NCI-H82 treated with DMSO at 0.1 percent for 48 hours (cell line): ENCODE measurements at regions not wholly inside any gene's neighbourhood (a gene's known extent, or its start where the extent isn't known, plus 50 kb on each side); places are given as distances from the start of the nearest gene placed in this dataset.

Source experiments
- DNase-seq: peaks from one replicate; lab custom pipeline; 2025; ENCODE audit not compliant: unreplicated experiment; lab: John Stamatoyannopoulos, UW

DNA sequence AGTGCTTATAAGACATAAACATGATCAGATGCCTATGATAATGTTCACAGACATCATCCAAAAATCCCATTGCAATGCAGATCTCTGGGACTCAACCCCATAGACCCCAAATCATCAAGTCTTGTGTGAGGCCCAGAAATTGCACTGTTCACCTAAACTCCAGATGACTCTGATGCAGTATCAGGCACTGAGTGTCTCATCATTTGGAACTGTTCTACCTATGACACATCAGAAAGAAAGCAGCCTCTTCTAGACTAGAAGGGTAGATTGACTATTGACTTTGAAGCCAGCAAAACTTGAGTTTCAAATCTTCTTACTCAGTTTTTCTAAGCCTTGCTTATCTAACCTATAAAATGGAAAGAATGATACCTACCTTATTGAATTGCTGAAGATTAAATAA is 58.7 kb upstream of the PAPPA start:
- DNase-seq: no peak

DNA sequence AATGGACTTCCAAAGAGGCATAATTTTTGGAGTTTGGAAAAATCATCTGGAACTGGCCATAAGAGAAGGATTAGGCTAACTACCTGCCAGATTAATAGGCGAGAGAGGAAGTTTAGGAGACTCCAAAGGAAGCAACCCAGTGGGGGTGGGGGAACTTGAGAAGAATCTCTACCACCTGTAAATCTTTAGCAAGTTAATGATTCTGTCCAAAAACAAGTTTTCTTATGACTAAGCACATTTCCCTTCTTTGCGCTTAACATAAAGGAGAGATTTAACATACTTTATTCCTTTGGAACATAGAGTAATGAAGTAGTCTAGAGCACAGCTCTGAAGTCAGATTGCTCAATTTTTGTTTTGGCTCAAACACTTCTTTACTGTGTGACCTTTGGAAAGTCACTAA is 58.2 kb upstream of the PAPPA start:
- DNase-seq: no peak

DNA sequence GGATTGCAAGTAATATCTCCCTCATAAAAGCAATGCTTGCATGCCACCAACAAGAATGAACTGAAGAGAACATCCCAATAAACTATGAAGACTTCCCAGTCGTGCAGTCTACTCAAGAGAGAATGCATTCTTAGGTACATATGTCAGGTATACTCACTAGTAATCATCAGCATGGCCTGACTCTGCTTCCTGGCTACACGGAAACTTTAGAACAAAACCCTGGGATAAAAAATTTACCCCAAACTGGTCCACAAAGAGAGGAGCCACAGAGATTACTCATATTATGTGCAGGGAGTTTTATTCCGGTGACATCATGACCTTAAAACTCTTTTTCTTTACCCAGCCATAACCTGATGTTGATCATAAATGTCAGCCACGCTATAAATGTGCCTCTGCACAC is 57.5 kb upstream of the PAPPA start:
- DNase-seq: no peak

DNA sequence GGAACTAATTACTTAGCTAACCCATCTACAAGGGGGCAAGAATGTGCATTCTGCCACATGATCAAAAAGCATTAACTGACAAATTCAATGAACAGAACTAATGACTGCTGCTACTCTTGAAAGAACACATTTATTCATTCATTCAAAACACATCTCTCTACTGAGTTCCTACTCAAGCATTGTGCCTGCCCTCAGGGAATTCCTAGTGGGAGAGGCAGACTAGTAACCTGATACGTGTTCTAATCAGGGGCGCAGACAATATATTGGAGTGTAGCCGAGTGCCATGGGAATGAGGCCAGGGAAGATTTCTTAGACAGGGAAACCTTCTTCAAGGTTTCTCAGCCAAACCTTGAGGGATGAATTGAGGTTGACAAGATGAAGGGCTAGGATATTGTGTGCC is 56.7 kb upstream of the PAPPA start:
- DNase-seq: no peak

DNA sequence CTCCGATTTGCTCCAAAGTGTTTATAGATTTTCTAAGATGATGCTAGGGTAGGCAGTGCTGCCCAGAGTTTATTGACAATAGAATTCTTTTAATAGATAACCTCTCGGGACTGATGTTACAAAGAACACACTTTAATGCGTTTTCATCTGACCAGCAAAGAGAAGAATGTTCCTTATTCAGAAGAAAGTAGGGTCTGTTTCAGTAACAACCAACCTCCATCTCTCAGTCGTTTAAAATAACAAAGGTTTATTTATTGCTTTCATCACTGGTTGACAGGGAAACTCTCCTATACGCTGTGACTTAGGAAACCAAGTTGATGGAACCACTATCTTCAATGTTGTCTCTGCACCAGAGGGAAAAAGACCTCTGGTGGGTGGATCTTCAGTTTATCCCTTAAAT is 55.1 kb upstream of the PAPPA start:
- DNase-seq: no peak

DNA sequence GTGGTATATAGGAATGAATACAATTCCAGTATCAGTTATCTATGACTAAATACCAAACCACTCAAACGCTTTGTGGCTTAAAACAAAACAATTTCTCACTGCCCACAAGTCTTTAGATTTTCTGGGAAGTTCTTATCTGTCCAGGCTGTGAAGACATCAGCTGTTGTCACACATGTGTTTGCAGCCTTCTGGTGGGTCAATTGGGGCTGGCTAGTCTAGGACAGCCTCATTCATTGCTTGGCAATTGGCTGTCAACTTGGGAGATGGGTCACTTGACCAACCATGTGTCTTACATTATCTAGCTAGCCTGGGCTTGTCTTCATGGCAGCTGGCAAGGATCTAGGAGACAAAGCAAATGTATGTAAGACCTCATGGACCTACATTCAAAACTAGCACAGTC is 53.8 kb upstream of the PAPPA start:
- DNase-seq: no peak

DNA sequence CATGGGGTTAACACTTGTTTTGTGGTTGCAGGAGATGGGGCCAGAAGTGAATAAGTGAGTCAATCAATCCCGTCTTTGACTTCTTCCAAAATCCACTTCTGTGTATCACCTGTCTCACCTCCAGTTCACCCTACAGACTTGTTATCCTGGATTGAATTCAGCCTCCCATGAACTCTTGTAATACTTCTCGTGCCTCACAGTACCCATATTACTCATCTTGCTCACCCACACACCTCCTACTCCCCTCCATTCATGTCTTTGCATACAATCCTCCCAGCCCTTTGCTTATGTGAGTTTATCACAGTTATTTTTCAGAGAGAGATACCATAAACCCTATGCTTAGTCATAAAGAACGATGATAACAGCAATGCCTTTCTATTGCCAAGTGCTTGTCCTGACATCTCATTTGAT is 52.9 kb upstream of the PAPPA start:
- DNase-seq: no peak

DNA sequence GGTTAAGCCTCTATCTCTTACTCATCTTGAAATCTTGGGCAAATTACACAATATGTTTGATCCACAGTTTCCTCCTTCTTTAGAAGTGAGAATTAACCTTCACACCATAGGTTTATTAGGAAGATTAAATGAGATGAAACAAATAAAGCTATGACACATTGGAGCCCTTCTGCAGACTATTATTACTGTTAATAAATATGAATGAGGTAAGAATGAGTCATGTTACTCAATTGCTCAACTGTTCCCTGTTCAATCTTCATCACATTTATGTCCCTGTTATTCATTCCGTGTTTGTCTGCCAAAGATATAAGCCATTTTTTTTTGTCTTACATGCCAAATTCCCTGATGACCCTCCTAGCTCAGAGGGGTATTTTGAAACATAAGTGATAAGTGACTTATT is 52.1 kb upstream of the PAPPA start:
- DNase-seq: no peak

DNA sequence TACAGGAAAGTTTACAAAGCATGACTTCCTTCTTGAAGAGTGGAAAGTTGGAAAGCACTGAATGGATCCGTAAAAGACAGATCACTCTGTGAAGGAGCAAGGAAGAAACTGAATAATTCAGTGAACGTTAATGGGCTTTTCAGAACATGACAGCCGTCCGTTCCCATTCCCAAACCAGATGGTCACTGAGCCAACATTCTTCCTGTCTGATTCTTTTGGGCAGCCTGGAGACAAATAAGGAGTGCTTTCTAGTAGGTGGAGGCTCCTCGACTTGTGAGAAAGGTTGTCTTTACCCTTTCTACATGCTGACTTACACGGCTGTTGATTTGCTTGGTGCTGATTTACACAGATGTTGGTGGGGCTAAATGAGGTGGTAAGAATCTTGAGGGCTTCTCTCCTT is 51.0 kb upstream of the PAPPA start:
- no peak for DNase-seq
